PFSK-1 (cell line): ENCODE measurements at regions not wholly inside any gene's neighbourhood (a gene's known extent, or its start where the extent isn't known, plus 50 kb on each side); places are given as distances from the start of the nearest gene placed in this dataset.

Source experiments
- POLR2AphosphoS5 ChIP-seq: IDR thresholded peaks from 2 replicates; pipeline ENCODE4 v1.6.1; 2012; ENCODE audit warnings: low read depth, mild to moderate bottlenecking, control low read depth, low read length, moderate library complexity
- SIN3A ChIP-seq: IDR thresholded peaks from 2 replicates; pipeline ENCODE4 v1.6.1; 2012; ENCODE audit warnings: mild to moderate bottlenecking, low read length, moderate library complexity, borderline replicate concordance; ENCODE audit not compliant: insufficient read depth
- TAF1 ChIP-seq: IDR thresholded peaks from 2 replicates; pipeline ENCODE4 v1.6.1; 2012; ENCODE audit warnings: low read length, control low read depth, borderline replicate concordance; ENCODE audit not compliant: insufficient read depth
- TF ChIP-seq, protein P1 (sequence below), 2 experiments: IDR thresholded peaks; 2 replicates each; pipeline versions ENCODE4 v1.6.1 to v1.8.0; 2011 to 2012; ENCODE audit warnings: low read depth in 2 of 2, low read length in 2 of 2, control low read depth in 1 of 2, inconsistent platforms in 1 of 2, mild to moderate bottlenecking in 1 of 2, moderate library complexity in 1 of 2; ENCODE audit not compliant: insufficient read depth in 1 of 2

DNA sequence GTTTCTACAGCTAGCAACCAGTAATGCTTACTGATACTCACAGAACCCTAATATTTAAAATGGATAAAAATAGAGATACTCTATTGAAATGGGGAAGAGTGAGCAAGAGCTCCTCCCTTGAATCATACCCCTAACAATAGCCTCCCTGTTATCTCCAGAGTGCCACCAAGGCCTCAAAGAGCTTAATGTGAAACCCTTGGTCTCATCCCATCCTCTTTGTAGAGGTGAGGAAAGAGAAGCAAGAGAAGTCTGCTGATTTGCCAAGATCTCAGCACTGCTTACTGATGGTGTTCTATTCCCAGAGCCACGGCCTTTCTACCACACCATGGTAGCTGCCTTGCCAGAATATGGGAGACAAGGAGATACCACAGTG lies 463.4 kb upstream of the PROK2 start:
- TF ChIP-seq, protein P1, sequence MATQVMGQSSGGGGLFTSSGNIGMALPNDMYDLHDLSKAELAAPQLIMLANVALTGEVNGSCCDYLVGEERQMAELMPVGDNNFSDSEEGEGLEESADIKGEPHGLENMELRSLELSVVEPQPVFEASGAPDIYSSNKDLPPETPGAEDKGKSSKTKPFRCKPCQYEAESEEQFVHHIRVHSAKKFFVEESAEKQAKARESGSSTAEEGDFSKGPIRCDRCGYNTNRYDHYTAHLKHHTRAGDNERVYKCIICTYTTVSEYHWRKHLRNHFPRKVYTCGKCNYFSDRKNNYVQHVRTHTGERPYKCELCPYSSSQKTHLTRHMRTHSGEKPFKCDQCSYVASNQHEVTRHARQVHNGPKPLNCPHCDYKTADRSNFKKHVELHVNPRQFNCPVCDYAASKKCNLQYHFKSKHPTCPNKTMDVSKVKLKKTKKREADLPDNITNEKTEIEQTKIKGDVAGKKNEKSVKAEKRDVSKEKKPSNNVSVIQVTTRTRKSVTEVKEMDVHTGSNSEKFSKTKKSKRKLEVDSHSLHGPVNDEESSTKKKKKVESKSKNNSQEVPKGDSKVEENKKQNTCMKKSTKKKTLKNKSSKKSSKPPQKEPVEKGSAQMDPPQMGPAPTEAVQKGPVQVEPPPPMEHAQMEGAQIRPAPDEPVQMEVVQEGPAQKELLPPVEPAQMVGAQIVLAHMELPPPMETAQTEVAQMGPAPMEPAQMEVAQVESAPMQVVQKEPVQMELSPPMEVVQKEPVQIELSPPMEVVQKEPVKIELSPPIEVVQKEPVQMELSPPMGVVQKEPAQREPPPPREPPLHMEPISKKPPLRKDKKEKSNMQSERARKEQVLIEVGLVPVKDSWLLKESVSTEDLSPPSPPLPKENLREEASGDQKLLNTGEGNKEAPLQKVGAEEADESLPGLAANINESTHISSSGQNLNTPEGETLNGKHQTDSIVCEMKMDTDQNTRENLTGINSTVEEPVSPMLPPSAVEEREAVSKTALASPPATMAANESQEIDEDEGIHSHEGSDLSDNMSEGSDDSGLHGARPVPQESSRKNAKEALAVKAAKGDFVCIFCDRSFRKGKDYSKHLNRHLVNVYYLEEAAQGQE (IDR thresholded peaks at IDR 0.05; ENCODE audit: insufficient read depth in 1 of 2, low read depth in 2 of 2, low read length in 2 of 2) = no peak
- no peak for TF ChIP-seq TAF1
- no peak for TF ChIP-seq POLR2AphosphoS5
- TF ChIP-seq SIN3A = no peak
